ENCODE measurements at regions not wholly inside any gene's neighbourhood (a gene's known extent, or its start where the extent isn't known, plus 50 kb on each side); places are given as distances from the start of the nearest gene placed in this dataset.

GRCh38 chr10:16361086-16361485, 75.7 kb upstream of the PTER start:
- no peak for DNase-seq (ENCODE audit: low spot score)

DNA sequence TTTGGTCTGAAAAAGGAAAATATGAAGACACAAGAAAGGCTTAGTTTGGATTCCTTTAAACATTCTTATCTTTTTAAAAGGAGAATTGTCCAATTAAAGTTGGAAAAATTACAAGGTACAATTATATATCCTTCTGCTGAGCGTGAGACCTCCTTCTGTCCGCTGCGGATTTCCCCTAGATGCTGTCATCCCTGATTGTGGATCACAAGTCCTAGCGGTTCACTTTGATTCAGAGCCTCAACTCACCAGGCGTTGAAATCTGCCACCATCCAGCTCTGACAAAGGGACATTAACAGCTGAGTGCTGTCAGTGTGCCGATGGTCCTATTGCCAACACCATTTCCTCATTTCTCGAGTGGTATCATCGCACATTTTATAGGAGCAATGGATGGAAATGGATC, 73.1 kb upstream of the PTER start:
- no peak for DNase-seq (ENCODE audit: low spot score)

GRCh38 chr10:16367621-16368292, 69.1 kb upstream of the PTER start:
- no peak for DNase-seq (ENCODE audit: low spot score)

DNA sequence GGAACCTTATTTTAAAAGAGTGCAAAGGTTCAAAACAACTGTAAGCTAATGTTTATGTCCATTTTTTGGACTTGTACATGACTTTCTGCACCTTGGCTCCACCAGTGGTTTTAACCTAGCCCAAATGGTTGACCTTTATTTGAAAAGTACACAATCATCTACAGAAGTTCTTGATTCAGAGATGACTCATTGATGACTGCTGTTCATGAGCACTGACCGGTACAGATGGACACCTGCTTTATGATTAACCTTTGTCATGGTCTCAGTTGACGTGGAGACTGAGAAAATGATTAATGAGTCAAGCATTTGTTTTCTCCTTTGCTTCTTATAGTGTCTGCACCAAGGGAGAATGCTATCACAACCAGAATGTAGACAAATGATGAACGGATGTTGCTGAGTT, 55.7 kb upstream of the PTER start:
- no peak for DNase-seq (ENCODE audit: low spot score)

DNA sequence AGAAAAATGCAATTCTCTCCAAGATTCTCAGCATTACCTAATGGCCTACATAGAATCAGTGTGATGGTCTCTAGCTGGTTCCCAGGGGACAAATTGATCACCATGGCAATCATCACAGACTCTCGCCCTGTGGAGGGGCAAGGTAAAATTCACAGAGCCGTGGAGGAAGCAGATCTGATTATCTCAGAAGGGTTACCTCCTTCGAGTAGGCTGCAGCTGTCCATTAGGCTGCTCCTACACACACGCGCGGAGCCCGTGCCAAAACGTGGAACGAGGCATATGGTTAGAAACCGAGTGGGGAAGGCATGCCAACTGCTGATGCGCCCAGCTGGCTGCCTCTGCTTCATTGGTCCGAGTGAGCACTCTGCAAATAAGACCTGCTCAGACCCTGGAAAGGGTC, 52.8 kb upstream of the PTER start:
- no peak for DNase-seq (ENCODE audit: low spot score)

- no peak for DNase-seq (ENCODE audit: low spot score)
These were observed 50.0 kb upstream of the PTER start for GRCh38 chr10:16386855-16387254.
